Hematopoietic multipotent progenitor cell (in vitro differentiated cells): ENCODE measurements at regions not wholly inside any gene's neighbourhood (a gene's known extent, or its start where the extent isn't known, plus 50 kb on each side); places are given as distances from the start of the nearest gene placed in this dataset.
A peak's percentile ranks its signal among the peaks of the same experiment; 100 is the strongest.

Source experiments
- DNase-seq, 3 donors: peaks; one replicate each; pipeline ENCODE4 v3.0.0-alpha.2; 2011 to 2015; ENCODE audit warnings: low read depth in 2 of 3, low spot score in 2 of 3

- DNase-seq: no peak
Measured at GRCh38 chr9:99391937-99392594, 170.0 kb downstream of the SEC61B start.

GRCh38 chr9:99392986-99393385 lies 170.9 kb downstream of the SEC61B start:
- DNase-seq: no peak

GRCh38 chr9:99393993-99394392 lies 171.9 kb downstream of the SEC61B start:
- no peak for DNase-seq

- no peak for DNase-seq
Measured at GRCh38 chr9:99398241-99398640, 176.2 kb downstream of the SEC61B start.

- no peak for DNase-seq
Measured at GRCh38 chr9:99399474-99399873, 177.4 kb downstream of the SEC61B start.

- DNase-seq: no peak
Measured at GRCh38 chr9:99400184-99400731, 178.2 kb downstream of the SEC61B start.

- no peak for DNase-seq
Measured at GRCh38 chr9:99401680-99402504, 179.8 kb downstream of the SEC61B start.

- no peak for DNase-seq
Measured at GRCh38 chr9:99403371-99403770, 181.3 kb downstream of the SEC61B start.

GRCh38 chr9:99405359-99405758 lies 183.3 kb downstream of the SEC61B start:
- DNase-seq: no peak

GRCh38 chr9:99406939-99407338 lies 184.9 kb downstream of the SEC61B start:
- DNase-seq: no peak

- no peak for DNase-seq
Measured at GRCh38 chr9:99411068-99411467, 189.0 kb downstream of the SEC61B start.

- DNase-seq: no peak
Measured at GRCh38 chr9:99411479-99412115, 189.5 kb downstream of the SEC61B start.

- no peak for DNase-seq
Measured at GRCh38 chr9:99412606-99413005, 190.5 kb downstream of the SEC61B start.

GRCh38 chr9:99414321-99414720 lies 192.2 kb downstream of the SEC61B start:
- DNase-seq: no peak

GRCh38 chr9:99415606-99416005 lies 193.5 kb downstream of the SEC61B start:
- DNase-seq: no peak

GRCh38 chr9:99416007-99416406 lies 193.9 kb downstream of the SEC61B start:
- DNase-seq: peak in 2 of 3 donors; percentile 9 to 12

GRCh38 chr9:99419070-99419469 lies 197.0 kb downstream of the SEC61B start:
- DNase-seq: no peak

- no peak for DNase-seq
Measured at GRCh38 chr9:99421369-99421768, 199.3 kb downstream of the SEC61B start.

GRCh38 chr9:99425124-99425523 lies 203.0 kb downstream of the SEC61B start:
- DNase-seq: no peak

- no peak for DNase-seq
Measured at GRCh38 chr9:99425923-99426842, 204.1 kb downstream of the SEC61B start.
